ENCODE measurements at regions not wholly inside any gene's neighbourhood (a gene's known extent, or its start where the extent isn't known, plus 50 kb on each side); places are given as distances from the start of the nearest gene placed in this dataset.

DNA sequence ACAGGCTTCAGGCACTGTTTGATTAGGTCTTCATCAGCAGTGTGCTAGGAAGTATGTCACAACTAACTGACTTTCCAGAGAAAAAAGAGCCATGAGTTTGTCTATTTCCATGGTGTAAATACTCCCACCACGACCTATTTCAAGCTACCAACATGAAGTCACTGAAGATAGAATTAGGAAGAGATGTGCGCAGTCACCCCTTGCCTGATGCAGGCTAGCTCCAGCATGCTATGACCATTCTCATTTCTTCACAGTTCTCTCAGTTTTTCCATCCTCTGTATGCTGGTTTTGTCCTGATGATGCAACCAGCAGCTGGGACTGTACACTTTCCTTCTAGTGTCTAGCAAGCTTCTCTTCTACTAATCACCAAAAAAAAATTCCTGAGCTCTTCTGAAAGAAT is 191.6 kb upstream of the NUDT4 start:
- H3K9me3 Mint-ChIP-seq: peaks cover 12% of the 10 kb centered on the region
- TF ChIP-seq, protein P1, sequence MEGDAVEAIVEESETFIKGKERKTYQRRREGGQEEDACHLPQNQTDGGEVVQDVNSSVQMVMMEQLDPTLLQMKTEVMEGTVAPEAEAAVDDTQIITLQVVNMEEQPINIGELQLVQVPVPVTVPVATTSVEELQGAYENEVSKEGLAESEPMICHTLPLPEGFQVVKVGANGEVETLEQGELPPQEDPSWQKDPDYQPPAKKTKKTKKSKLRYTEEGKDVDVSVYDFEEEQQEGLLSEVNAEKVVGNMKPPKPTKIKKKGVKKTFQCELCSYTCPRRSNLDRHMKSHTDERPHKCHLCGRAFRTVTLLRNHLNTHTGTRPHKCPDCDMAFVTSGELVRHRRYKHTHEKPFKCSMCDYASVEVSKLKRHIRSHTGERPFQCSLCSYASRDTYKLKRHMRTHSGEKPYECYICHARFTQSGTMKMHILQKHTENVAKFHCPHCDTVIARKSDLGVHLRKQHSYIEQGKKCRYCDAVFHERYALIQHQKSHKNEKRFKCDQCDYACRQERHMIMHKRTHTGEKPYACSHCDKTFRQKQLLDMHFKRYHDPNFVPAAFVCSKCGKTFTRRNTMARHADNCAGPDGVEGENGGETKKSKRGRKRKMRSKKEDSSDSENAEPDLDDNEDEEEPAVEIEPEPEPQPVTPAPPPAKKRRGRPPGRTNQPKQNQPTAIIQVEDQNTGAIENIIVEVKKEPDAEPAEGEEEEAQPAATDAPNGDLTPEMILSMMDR (IDR thresholded peaks at IDR 0.05): no peak
- peaks cover 27% of the 10 kb centered on the region for H3K4me1 Mint-ChIP-seq
- H3K4me3 Mint-ChIP-seq: no peak overlapping the region
- H3K27ac Mint-ChIP-seq: no peak overlapping the region
- no peak for DNase-seq
- peaks cover 6% of the 10 kb centered on the region for H3K27me3 Mint-ChIP-seq (ENCODE audit: low read depth, poor library complexity)
- no peaks in the 10 kb centered on the region for H3K36me3 Mint-ChIP-seq (ENCODE audit: low read depth)

DNA sequence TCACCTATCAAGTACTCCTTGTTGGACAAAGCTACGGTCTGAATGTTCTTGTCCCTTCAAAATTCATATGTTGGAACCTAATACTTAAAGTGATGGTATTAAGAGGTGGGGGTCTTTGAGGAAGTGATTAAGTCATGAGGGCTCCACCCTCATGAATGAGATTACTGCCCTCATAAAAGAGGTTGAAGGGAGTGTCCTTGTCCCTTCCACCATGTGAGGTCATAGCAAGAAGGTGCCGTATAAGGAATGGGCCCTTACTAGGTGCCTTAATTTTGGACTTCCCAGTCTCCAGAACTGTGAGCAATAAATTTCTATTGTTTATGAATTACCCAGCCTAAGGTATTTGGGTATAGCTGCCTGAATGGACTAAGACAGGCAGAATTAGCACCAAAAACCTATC is 191.1 kb upstream of the NUDT4 start:
- Mint-ChIP-seq H3K9me3 (peaks cover 12% of the 10 kb centered on the region), H3K4me3 (no peak overlapping the region), H3K4me1 (peaks cover 22% of the 10 kb centered on the region), H3K27me3 (ENCODE audit: low read depth, poor library complexity) (peaks cover 3% of the 10 kb centered on the region), H3K36me3 (ENCODE audit: low read depth) (no peaks in the 10 kb centered on the region), H3K27ac (no peak overlapping the region)
- TF ChIP-seq, protein P1 (IDR thresholded peaks at IDR 0.05): no peak
- no peak for DNase-seq

DNA sequence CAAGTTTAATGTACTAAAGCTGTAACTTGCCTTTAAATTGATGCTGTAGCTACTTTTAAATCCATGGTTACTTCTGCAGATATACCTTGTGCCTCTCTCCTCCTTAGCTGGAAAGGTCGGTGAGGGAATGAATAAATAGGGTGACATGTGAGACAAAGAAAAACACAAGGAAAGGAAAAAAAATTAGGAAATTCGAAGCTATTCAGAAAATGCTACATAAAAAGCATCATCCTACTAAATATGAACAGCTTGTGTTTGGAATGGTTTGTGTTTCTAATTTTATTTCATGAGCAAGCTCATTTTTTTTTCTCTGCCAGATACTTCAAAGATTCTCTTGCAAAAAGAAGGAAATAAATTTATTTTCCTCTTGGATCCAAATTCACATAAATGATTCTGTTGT is 186.3 kb upstream of the NUDT4 start:
- Mint-ChIP-seq H3K27ac (no peak overlapping the region), H3K36me3 (ENCODE audit: low read depth) (peaks cover 9% of the 10 kb centered on the region), H3K4me3 (no peak overlapping the region), H3K27me3 (ENCODE audit: low read depth, poor library complexity) (no peaks in the 10 kb centered on the region), H3K4me1 (peaks cover 10% of the 10 kb centered on the region), H3K9me3 (peaks cover 21% of the 10 kb centered on the region)
- DNase-seq: no peak
- TF ChIP-seq, protein P1 (IDR thresholded peaks at IDR 0.05): no peak

DNA sequence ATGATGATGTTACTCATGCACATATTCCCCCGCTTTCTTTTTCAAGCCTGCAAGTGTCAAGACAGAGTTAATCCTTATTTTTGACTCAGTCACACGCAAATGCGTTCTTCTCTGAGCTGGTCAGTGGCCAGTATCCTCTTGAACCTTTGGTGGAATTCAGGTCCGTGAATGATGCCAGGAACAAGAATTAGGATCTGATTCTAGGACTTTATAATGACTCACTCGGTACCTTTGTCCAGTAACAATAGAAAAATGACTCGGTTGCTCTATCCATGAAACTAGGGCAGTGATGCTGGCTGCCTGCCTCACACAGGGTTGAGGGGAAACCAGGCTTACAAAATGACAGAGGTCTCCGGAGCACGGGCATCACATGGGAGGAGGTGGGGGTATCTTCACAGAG is 185.8 kb upstream of the NUDT4 start:
- no peak overlapping the region for H3K27ac Mint-ChIP-seq
- peaks cover 9% of the 10 kb centered on the region for H3K36me3 Mint-ChIP-seq (ENCODE audit: low read depth)
- no peaks in the 10 kb centered on the region for H3K27me3 Mint-ChIP-seq (ENCODE audit: low read depth, poor library complexity)
- DNase-seq: no peak
- H3K4me1 Mint-ChIP-seq: peaks cover 15% of the 10 kb centered on the region
- H3K9me3 Mint-ChIP-seq: peaks cover 21% of the 10 kb centered on the region
- TF ChIP-seq, protein P1 (IDR thresholded peaks at IDR 0.05): no peak
- H3K4me3 Mint-ChIP-seq: no peak overlapping the region

DNA sequence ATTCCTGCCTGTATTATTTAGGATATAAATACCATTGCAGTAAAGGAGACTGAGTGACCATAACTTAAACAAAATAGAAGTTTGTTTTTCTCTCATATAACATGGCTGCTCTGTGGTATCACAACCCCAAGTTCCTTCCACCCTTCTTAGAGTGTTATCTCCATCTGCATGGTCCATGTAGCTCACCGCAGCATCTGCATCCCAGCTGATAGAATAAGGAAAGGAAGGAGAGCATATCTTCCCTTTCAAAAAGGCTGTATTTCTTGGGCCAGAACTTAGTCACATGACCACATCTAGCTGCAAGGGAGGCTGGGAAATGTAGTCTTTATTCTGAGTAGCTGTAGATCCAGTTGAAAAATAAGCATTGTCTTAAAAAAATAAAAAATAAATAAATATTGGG is 184.8 kb upstream of the NUDT4 start:
- no peak overlapping the region for H3K27ac Mint-ChIP-seq
- H3K36me3 Mint-ChIP-seq (ENCODE audit: low read depth): peaks cover 9% of the 10 kb centered on the region
- H3K4me3 Mint-ChIP-seq: no peak overlapping the region
- DNase-seq: no peak
- TF ChIP-seq, protein P1 (IDR thresholded peaks at IDR 0.05): no peak
- peaks cover 21% of the 10 kb centered on the region for H3K9me3 Mint-ChIP-seq
- peaks cover 22% of the 10 kb centered on the region for H3K4me1 Mint-ChIP-seq
- H3K27me3 Mint-ChIP-seq (ENCODE audit: low read depth, poor library complexity): no peaks in the 10 kb centered on the region

DNA sequence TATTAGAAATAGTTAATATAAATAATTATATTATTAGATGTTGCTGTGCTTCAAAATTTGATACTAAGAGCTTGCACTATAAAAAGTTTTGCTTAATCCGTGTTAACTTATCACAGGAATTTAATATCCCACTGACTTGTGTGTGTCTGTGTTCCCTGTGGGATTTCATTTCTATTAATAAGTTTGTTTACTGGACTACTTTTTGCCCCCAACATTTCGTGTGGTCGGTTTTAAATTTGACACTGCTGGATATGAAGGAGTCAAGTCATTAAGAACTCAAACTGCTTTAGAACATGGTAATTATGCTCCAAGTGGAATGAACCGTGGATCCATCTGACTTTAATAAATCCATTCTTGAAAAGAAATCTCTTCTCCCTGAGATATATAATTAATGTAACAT is 182.2 kb upstream of the NUDT4 start:
- no peaks in the 10 kb centered on the region for H3K27me3 Mint-ChIP-seq (ENCODE audit: low read depth, poor library complexity)
- TF ChIP-seq, protein P1 (IDR thresholded peaks at IDR 0.05): no peak
- DNase-seq: no peak
- peak overlapping the region; percentile 43 for H3K27ac Mint-ChIP-seq
- peaks cover 21% of the 10 kb centered on the region for H3K9me3 Mint-ChIP-seq
- H3K4me3 Mint-ChIP-seq: no peak overlapping the region
- peaks cover 41% of the 10 kb centered on the region for H3K4me1 Mint-ChIP-seq
- H3K36me3 Mint-ChIP-seq (ENCODE audit: low read depth): peaks cover 9% of the 10 kb centered on the region
